Caco-2 (cell line): ENCODE measurements at regions not wholly inside any gene's neighbourhood (a gene's known extent, or its start where the extent isn't known, plus 50 kb on each side); places are given as distances from the start of the nearest gene placed in this dataset.
"Not testable (repeated sequence)": the region's sequence is repeated elsewhere in the genome, so short reads cannot be mapped to it uniquely, and the experiment has no call there.

ENCODE experiments used
- BruUV-seq: library from RNA; stranded (reverse); fragments of 400-500 nt; replicated peaks from 2 replicates; lab custom pipeline; 2021; lab: Mats Ljungman, UMichigan
- CTCF ChIA-PET: fragments of 300-600 bp; sonication (Branson Sonifier 250); formaldehyde crosslinking; loops from one replicate; lab custom pipeline; 2022; ENCODE audit warnings: antibody characterized with exemption; lab: Charles Lee
- POLR2A ChIA-PET: fragments of 300-600 bp; sonication (Branson Sonifier 250); formaldehyde crosslinking; loops from one replicate; lab custom pipeline; 2022; ENCODE audit warnings: antibody characterized with exemption; lab: Charles Lee
- DNase-seq, 2 experiments: peaks; one replicate each; pipeline versions ENCODE4 v3.0.0 to v3.0.0-alpha.2; 2020 to 2022
- H3K27me3 ChIP-seq: replicated peaks from 2 replicates; pipeline ENCODE4 v1.6.0; 2011; ENCODE audit warnings: low read length; ENCODE audit not compliant: control insufficient read depth, insufficient read depth
- H3K36me3 ChIP-seq: 2 replicates; pipeline ENCODE4 v1.5.1; 2011; ENCODE audit warnings: low read length; ENCODE audit not compliant: control insufficient read depth, insufficient read depth
- H3K4me1 ChIP-seq: fragments of 250-450 bp; sonication (Bioruptor Pico); 2 replicates; pipeline ENCODE4 v1.5.1; 2020; ENCODE audit warnings: mild to moderate bottlenecking
- H3K4me3 ChIP-seq: 2 replicates; pipeline ENCODE4 v1.5.1; 2011; ENCODE audit warnings: low read depth, mild to moderate bottlenecking, control low read depth, low read length
- H3K9me3 ChIP-seq: fragments of 250-450 bp; sonication (Bioruptor Pico); 2 replicates; pipeline ENCODE4 v1.5.1; 2020; ENCODE audit warnings: mild to moderate bottlenecking, moderate library complexity
- H3K27ac Mint-ChIP-seq: one replicate; pipeline ENCODE4 v1.8.0; 2022; ENCODE audit warnings: mixed read lengths; ENCODE audit not compliant: unreplicated experiment
- H3K27me3 Mint-ChIP-seq: one replicate; pipeline ENCODE4 v1.8.0; 2022; ENCODE audit warnings: mixed read lengths; ENCODE audit not compliant: insufficient read depth, unreplicated experiment
- H3K36me3 Mint-ChIP-seq: one replicate; pipeline ENCODE4 v1.8.0; 2022; ENCODE audit warnings: mild to moderate bottlenecking, mixed read lengths; ENCODE audit not compliant: insufficient read depth, unreplicated experiment
- H3K4me1 Mint-ChIP-seq: one replicate; pipeline ENCODE4 v1.8.0; 2022; ENCODE audit warnings: low read depth, mixed read lengths; ENCODE audit not compliant: unreplicated experiment
- H3K4me3 Mint-ChIP-seq: one replicate; pipeline ENCODE4 v1.8.0; 2022; ENCODE audit warnings: mild to moderate bottlenecking, moderate library complexity, mixed read lengths; ENCODE audit not compliant: unreplicated experiment
- H3K9me3 Mint-ChIP-seq: one replicate; pipeline ENCODE4 v1.8.0; 2022; ENCODE audit warnings: mixed read lengths; ENCODE audit not compliant: unreplicated experiment
- CTCF ChIP-seq, 2 experiments: fragments of 200-600 bp in 1 of 2; IDR thresholded peaks; 1 replicate in 1 of 2; 2 replicates in 1 of 2; pipeline versions ENCODE4 v1.5.1 to v1.8.0; 2011 to 2022; ENCODE audit warnings: antibody characterized with exemption in 1 of 2, control low read depth in 1 of 2, inconsistent platforms in 1 of 2, low read depth in 1 of 2, low read length in 1 of 2, mild to moderate bottlenecking in 1 of 2, moderate library complexity in 1 of 2; ENCODE audit not compliant: insufficient read depth in 1 of 2, severe bottlenecking in 1 of 2, unreplicated experiment in 1 of 2
- intact Hi-C: fragments of 100-400 bp; cut with micrococcal nuclease; formaldehyde crosslinking; loops from one replicate; pipeline ENCODE4 v1.10.0; 2022; ENCODE audit not compliant: unreplicated experiment

- H3K36me3 Mint-ChIP-seq, result no peaks in the 10 kb centered on the region
- H3K9me3 Mint-ChIP-seq, result peaks cover 3% of the 10 kb centered on the region
- TF ChIP-seq CTCF (IDR thresholded peaks at IDR 0.05; ENCODE audit: insufficient read depth in 1 of 2, low read depth in 1 of 2, low read length in 1 of 2, severe bottlenecking in 1 of 2, unreplicated experiment in 1 of 2), result no peak
- Histone ChIP-seq H3K9me3 (no peaks in the 10 kb centered on the region), H3K4me1 (no peaks in the 10 kb centered on the region), H3K4me3 (no peak overlapping the region), H3K27me3 (no peaks in the 10 kb centered on the region), H3K36me3 (no peaks in the 10 kb centered on the region)
- BruUV-seq, result no TSS peak
- ChIA-PET CTCF (no interaction called here), POLR2A (no interaction called here)
- H3K27ac Mint-ChIP-seq, result no peak overlapping the region
- H3K4me1 Mint-ChIP-seq, result no peaks in the 10 kb centered on the region
- no peak for DNase-seq
- peaks cover 5% of the 10 kb centered on the region for H3K27me3 Mint-ChIP-seq
- H3K4me3 Mint-ChIP-seq, result no peak overlapping the region
- intact Hi-C loops, result no loop called here
Observed at GRCh38 chr3:75303741-75304140, 360.4 kb upstream of the FRG2C start.

GRCh38 chr3:75305901-75306300 lies 358.2 kb upstream of the FRG2C start:
- no peak overlapping the region for H3K4me3 ChIP-seq
- H3K9me3 ChIP-seq, result no peaks in the 10 kb centered on the region
- no peak overlapping the region for H3K4me3 Mint-ChIP-seq
- no peaks in the 10 kb centered on the region for H3K4me1 Mint-ChIP-seq
- H3K36me3 Mint-ChIP-seq, result no peaks in the 10 kb centered on the region
- POLR2A ChIA-PET, result no interaction called here
- H3K9me3 Mint-ChIP-seq, result no peaks in the 10 kb centered on the region
- intact Hi-C loops, result no loop called here
- H3K27me3 Mint-ChIP-seq, result peaks cover 5% of the 10 kb centered on the region
- no peaks in the 10 kb centered on the region for H3K4me1 ChIP-seq
- TF ChIP-seq CTCF (IDR thresholded peaks at IDR 0.05; ENCODE audit: insufficient read depth in 1 of 2, low read depth in 1 of 2, low read length in 1 of 2, severe bottlenecking in 1 of 2, unreplicated experiment in 1 of 2), result no peak
- CTCF ChIA-PET, result no interaction called here
- DNase-seq, result no peak
- no peak overlapping the region for H3K27ac Mint-ChIP-seq
- no TSS peak for BruUV-seq
- H3K36me3 ChIP-seq, result no peaks in the 10 kb centered on the region
- H3K27me3 ChIP-seq, result no peaks in the 10 kb centered on the region

GRCh38 chr3:75311306-75311705 lies 352.8 kb upstream of the FRG2C start:
- H3K27ac Mint-ChIP-seq, H3K9me3 ChIP-seq, H3K4me1 Mint-ChIP-seq, H3K4me1 ChIP-seq, CTCF ChIA-PET, H3K9me3 Mint-ChIP-seq, POLR2A ChIA-PET, DNase-seq, H3K27me3 ChIP-seq, H3K4me3 ChIP-seq, H3K36me3 ChIP-seq, BruUV-seq, H3K36me3 Mint-ChIP-seq, H3K27me3 Mint-ChIP-seq, intact Hi-C loops, H3K4me3 Mint-ChIP-seq: not testable (repeated sequence)

GRCh38 chr3:75312469-75312868 lies 351.7 kb upstream of the FRG2C start:
- CTCF ChIA-PET, POLR2A ChIA-PET, H3K4me3 ChIP-seq, DNase-seq, H3K36me3 Mint-ChIP-seq, intact Hi-C loops, H3K27ac Mint-ChIP-seq, BruUV-seq, H3K9me3 Mint-ChIP-seq, H3K4me3 Mint-ChIP-seq, H3K27me3 ChIP-seq, H3K9me3 ChIP-seq, H3K27me3 Mint-ChIP-seq, H3K4me1 Mint-ChIP-seq, H3K36me3 ChIP-seq, H3K4me1 ChIP-seq: not testable (repeated sequence)

- H3K36me3 ChIP-seq, H3K27me3 ChIP-seq, CTCF ChIA-PET, H3K27me3 Mint-ChIP-seq, DNase-seq, BruUV-seq, H3K4me3 Mint-ChIP-seq, H3K4me1 Mint-ChIP-seq, H3K9me3 Mint-ChIP-seq, H3K27ac Mint-ChIP-seq, H3K4me1 ChIP-seq, intact Hi-C loops, H3K4me3 ChIP-seq, POLR2A ChIA-PET, H3K9me3 ChIP-seq, H3K36me3 Mint-ChIP-seq: not testable (repeated sequence)
Observed at GRCh38 chr3:75319776-75320175, 344.4 kb upstream of the FRG2C start.
